Right lobe of liver (tissue), 6 donors: ENCODE measurements at regions not wholly inside any gene's neighbourhood (a gene's known extent, or its start where the extent isn't known, plus 50 kb on each side); places are given as distances from the start of the nearest gene placed in this dataset.

ENCODE experiments used
- ATAC-seq, 4 donors: fragments of 200-7000 bp; cut with Tn5 transposase; one replicate each; pipeline ENCODE4 v1.9.1; 2020; ENCODE audit warnings: mild to moderate bottlenecking in 4 of 4, moderate library complexity in 4 of 4
- DNase-seq, 3 donors: peaks; one replicate each; pipeline ENCODE4 v3.0.0-alpha.2; 2020
- H3K27ac ChIP-seq, 3 donors: fragments of 200-600 bp; one replicate each; pipeline ENCODE4 v1.8.0; 2022
- H3K27me3 ChIP-seq, 2 donors: fragments of 200-600 bp; one replicate each; pipeline ENCODE4 v1.8.0; 2022
- H3K36me3 ChIP-seq, 4 donors: fragments of 200-600 bp; sonication (generic) in 1 of 4; one replicate each; pipeline versions ENCODE4 v1.5.1 to v1.8.0; 2017 to 2022; ENCODE audit warnings: control low read depth in 1 of 4
- H3K4me1 ChIP-seq, 4 donors: fragments of 200-600 bp; sonication (generic) in 1 of 4; one replicate each; pipeline versions ENCODE4 v1.5.1 to v1.8.0; 2017 to 2022; ENCODE audit warnings: control low read depth in 1 of 4
- H3K4me3 ChIP-seq, 3 donors: fragments of 200-600 bp; one replicate each; pipeline ENCODE4 v1.8.0; 2022
- H3K9me3 ChIP-seq, 4 donors: fragments of 200-600 bp; sonication (generic) in 1 of 4; one replicate each; pipeline versions ENCODE4 v1.5.1 to v1.8.0; 2017 to 2022; ENCODE audit warnings: control low read depth in 1 of 4
- CTCF ChIP-seq, 4 donors: fragments of 200-600 bp in 3 of 4; fragments of 450-650 bp in 1 of 4; IDR thresholded peaks; one replicate each; pipeline versions ENCODE4 v1.5.1 to v1.8.0; 2016 to 2022; ENCODE audit warnings: antibody characterized with exemption in 4 of 4, mild to moderate bottlenecking in 2 of 4
- POLR2A ChIP-seq: fragments of 450-650 bp; IDR thresholded peaks from one replicate; pipeline ENCODE4 v1.6.1; 2017; ENCODE audit warnings: antibody characterized with exemption, mild to moderate bottlenecking
- WGBS: methylation state at CpG from one replicate; pipeline ENCODE4 v1.1.6; 2018; ENCODE audit warnings: low coverage, low lambda C conversion rate; ENCODE audit not compliant: insufficient coverage; ENCODE audit errors: missing lambda C conversion rate; 5-methylcytosine and 5-hydroxymethylcytosine counted together
- intact Hi-C, 2 donors: fragments of 100-400 bp; cut with DNase I; formaldehyde crosslinking; loops; one replicate each; pipeline versions ENCODE4 v1.11.2 to v1.14.1; 2022
- donor health status: DM: no; HTN: yes; CAD: no.
- donor health status: DM: no; HTN: no; CAD: no.
- donor health status: DM: no; HTN: no; CAD: no.
- donor health status: DM: no; HTN: yes; CAD: no.
- donor health status: DM: no; HTN: yes; CAD: no.

- no peak overlapping the region for H3K27ac ChIP-seq
- DNase-seq = no peak
- no peak overlapping the region for H3K4me3 ChIP-seq
- no peaks in the 10 kb centered on the region for H3K27me3 ChIP-seq
- intact Hi-C loops = no loop called here
- H3K36me3 ChIP-seq = no peaks in the 10 kb centered on the region
- H3K9me3 ChIP-seq = no peaks in the 10 kb centered on the region
- peaks cover 0 to 1% (median 0%) of the 10 kb centered on the region in 4 donors for H3K4me1 ChIP-seq
- 54% methylated on average over 5 of the region's 5 CpGs for WGBS
- ATAC-seq = no peak
- no peak for TF ChIP-seq CTCF (IDR thresholded peaks at IDR 0.05)
- TF ChIP-seq POLR2A = no peak
Observed at GRCh38 chr2:23159746-23160405, 225.1 kb upstream of the KLHL29 start.

- TF ChIP-seq CTCF (IDR thresholded peaks at IDR 0.05) (no peak), POLR2A (no peak)
- H3K36me3 ChIP-seq = no peaks in the 10 kb centered on the region
- intact Hi-C loops = no loop called here
- 58% methylated on average over 2 of the region's 2 CpGs for WGBS
- ATAC-seq (no peak), DNase-seq (no peak)
- H3K9me3 ChIP-seq = no peaks in the 10 kb centered on the region
- no peak overlapping the region for H3K4me3 ChIP-seq
- no peaks in the 10 kb centered on the region for H3K4me1 ChIP-seq
- no peaks in the 10 kb centered on the region for H3K27me3 ChIP-seq
- H3K27ac ChIP-seq = no peak overlapping the region
Observed at GRCh38 chr2:23164173-23164572, 220.8 kb upstream of the KLHL29 start.

GRCh38 chr2:23169896-23170295 is 215.1 kb upstream of the KLHL29 start:
- TF ChIP-seq POLR2A (no peak), CTCF (IDR thresholded peaks at IDR 0.05) (no peak)
- no peaks in the 10 kb centered on the region for H3K36me3 ChIP-seq
- no peak for DNase-seq
- no peak overlapping the region for H3K27ac ChIP-seq
- H3K27me3 ChIP-seq = no peaks in the 10 kb centered on the region
- intact Hi-C loops = no loop called here
- no peaks in the 10 kb centered on the region for H3K9me3 ChIP-seq
- no peaks in the 10 kb centered on the region for H3K4me1 ChIP-seq
- 55% methylated on average over 1 of the region's 1 CpG for WGBS
- H3K4me3 ChIP-seq = no peak overlapping the region
- ATAC-seq = no peak

- intact Hi-C loops = no loop called here
- Histone ChIP-seq H3K9me3 (no peaks in the 10 kb centered on the region), H3K4me3 (no peak overlapping the region), H3K4me1 (no peaks in the 10 kb centered on the region), H3K36me3 (no peaks in the 10 kb centered on the region), H3K27me3 (no peaks in the 10 kb centered on the region), H3K27ac (no peak overlapping the region)
- ATAC-seq (no peak), DNase-seq (no peak)
- TF ChIP-seq CTCF (IDR thresholded peaks at IDR 0.05) = no peak
- no peak for TF ChIP-seq POLR2A
Observed at GRCh38 chr2:23171108-23171507, 213.9 kb upstream of the KLHL29 start.

- no peak overlapping the region for H3K27ac ChIP-seq
- no peaks in the 10 kb centered on the region for H3K9me3 ChIP-seq
- WGBS = 87% methylated on average over 2 of the region's 2 CpGs
- DNase-seq = no peak
- TF ChIP-seq POLR2A (no peak), CTCF (IDR thresholded peaks at IDR 0.05) (no peak)
- H3K4me1 ChIP-seq = peaks cover 0 to 6% (median 0%) of the 10 kb centered on the region in 4 donors
- intact Hi-C loops = no loop called here
- no peaks in the 10 kb centered on the region for H3K36me3 ChIP-seq
- no peak overlapping the region for H3K4me3 ChIP-seq
- H3K27me3 ChIP-seq = no peaks in the 10 kb centered on the region
- no peak for ATAC-seq
Observed at GRCh38 chr2:23178396-23178795, 206.6 kb upstream of the KLHL29 start.
